ENCODE measurements at regions not wholly inside any gene's neighbourhood (a gene's known extent, or its start where the extent isn't known, plus 50 kb on each side); places are given as distances from the start of the nearest gene placed in this dataset.

DNA sequence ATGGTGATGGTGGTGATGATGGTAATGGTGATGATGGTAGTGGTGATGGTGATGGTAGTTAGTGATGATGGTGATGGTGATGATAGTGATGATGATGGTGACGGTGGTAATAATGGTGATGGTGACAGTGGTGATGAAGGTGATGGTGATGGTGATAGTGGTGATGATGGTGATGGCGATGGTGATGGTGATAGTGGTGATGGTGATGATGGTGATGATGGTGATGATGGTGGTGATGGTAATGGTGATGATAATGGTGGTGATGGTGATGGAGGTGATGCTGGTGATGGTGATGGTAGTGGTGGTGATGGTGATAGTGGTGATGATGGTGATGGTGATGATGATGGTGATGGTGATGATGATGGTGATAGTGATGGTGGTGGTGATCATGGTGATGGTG, 148.7 kb upstream of the TNRC6C start:
- ChIA-PET POLR2A (no interaction called here), CTCF (no interaction called here)
- TF ChIP-seq, protein P1, sequence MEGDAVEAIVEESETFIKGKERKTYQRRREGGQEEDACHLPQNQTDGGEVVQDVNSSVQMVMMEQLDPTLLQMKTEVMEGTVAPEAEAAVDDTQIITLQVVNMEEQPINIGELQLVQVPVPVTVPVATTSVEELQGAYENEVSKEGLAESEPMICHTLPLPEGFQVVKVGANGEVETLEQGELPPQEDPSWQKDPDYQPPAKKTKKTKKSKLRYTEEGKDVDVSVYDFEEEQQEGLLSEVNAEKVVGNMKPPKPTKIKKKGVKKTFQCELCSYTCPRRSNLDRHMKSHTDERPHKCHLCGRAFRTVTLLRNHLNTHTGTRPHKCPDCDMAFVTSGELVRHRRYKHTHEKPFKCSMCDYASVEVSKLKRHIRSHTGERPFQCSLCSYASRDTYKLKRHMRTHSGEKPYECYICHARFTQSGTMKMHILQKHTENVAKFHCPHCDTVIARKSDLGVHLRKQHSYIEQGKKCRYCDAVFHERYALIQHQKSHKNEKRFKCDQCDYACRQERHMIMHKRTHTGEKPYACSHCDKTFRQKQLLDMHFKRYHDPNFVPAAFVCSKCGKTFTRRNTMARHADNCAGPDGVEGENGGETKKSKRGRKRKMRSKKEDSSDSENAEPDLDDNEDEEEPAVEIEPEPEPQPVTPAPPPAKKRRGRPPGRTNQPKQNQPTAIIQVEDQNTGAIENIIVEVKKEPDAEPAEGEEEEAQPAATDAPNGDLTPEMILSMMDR (IDR thresholded peaks at IDR 0.05; ENCODE audit: insufficient read depth, low read length, missing control alignments): no peak
- H3K4me3 ChIP-seq (ENCODE audit: low read depth, low read length): no peak overlapping the region
- no peak for DNase-seq (ENCODE audit: low read depth, low spot score)

DNA sequence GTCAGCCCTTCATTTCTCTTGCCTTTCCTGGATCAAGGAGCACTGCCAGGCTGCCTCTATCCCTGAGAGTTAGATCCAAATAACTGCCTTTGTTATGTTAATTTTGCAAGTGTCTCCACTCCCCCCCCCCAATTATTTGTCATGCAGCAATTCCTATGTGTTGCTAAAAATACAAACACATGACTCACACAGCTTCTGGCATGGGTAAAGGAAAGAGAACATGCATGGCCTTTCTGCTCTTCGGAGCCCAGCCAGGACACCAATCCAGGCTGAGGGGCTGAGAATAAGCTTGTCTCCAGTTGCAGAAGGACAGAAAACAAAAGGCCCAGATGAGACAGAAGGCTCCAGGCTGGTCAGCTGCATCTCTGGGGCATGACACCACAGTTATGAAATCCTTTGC, 148.0 kb upstream of the TNRC6C start:
- ChIA-PET CTCF (no interaction called here), POLR2A (interaction anchor here (0.7 kb wide), 1 partner anchor 64 kb away, joined by 3 read pairs; no protein-coding TSS in a partner anchor)
- H3K4me3 ChIP-seq (ENCODE audit: low read depth, low read length): no peak overlapping the region
- TF ChIP-seq, protein P1 (IDR thresholded peaks at IDR 0.05; ENCODE audit: insufficient read depth, low read length, missing control alignments): no peak
- no peak for DNase-seq (ENCODE audit: low read depth, low spot score)

DNA sequence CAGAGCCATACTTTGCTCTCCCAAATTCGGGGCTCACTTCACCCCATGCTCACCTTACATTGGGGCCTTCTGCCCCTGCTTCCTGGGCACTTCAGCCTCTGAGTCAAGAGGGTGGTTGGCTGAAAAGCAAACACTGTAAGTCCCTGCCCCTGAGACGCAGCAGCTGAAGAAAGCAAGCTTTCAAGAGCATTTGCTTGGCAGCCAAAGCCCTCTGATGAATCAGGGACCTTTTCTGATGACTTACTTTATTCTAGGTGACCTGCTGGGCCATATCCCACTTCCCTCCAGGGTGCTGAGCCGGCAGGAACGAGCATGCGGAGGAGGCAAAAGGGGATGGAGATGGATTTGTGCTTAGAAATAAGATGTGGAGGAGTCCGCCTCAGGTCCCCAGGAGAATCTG, 147.0 kb upstream of the TNRC6C start:
- ChIA-PET CTCF (no interaction called here), POLR2A (no interaction called here)
- DNase-seq (ENCODE audit: low read depth, low spot score): no peak
- no peak overlapping the region for H3K4me3 ChIP-seq (ENCODE audit: low read depth, low read length)
- TF ChIP-seq, protein P1 (IDR thresholded peaks at IDR 0.05; ENCODE audit: insufficient read depth, low read length, missing control alignments): no peak

DNA sequence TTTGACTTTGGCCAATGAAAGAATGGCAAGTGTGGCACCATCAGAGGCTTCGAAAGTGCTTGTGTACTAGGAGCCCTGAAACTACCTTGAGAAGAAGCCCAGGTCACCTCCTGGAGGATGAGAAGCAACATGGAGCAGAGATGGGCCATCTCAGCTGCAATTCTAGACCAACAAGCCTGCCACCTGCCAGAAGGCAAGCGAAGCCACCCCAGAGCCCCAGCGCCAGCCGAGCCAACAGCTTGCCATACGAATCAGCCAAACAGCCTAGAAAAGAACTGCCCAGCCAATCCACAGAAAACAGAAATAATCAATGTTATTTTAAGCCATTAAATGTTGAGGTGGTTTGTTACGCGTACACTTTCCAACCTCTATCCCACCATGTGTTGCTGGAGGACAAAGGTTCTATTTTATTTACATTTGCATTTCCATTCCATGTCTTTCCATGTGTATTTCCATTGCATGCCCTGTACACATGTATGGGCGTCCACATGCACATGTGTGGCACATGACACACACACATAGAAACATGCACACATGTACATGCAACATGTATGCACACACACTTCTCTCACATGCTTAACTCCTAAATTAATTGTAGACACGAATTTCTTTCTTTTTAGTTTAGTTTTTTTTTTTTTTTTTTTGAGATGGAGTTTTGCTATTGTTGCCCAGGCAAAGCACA, 144.3 kb upstream of the TNRC6C start:
- TF ChIP-seq, protein P1 (IDR thresholded peaks at IDR 0.05; ENCODE audit: insufficient read depth, low read length, missing control alignments): no peak
- DNase-seq (ENCODE audit: low read depth, low spot score): no peak
- ChIA-PET CTCF (no interaction called here), POLR2A (no interaction called here)
- H3K4me3 ChIP-seq (ENCODE audit: low read depth, low read length): no peak overlapping the region

DNA sequence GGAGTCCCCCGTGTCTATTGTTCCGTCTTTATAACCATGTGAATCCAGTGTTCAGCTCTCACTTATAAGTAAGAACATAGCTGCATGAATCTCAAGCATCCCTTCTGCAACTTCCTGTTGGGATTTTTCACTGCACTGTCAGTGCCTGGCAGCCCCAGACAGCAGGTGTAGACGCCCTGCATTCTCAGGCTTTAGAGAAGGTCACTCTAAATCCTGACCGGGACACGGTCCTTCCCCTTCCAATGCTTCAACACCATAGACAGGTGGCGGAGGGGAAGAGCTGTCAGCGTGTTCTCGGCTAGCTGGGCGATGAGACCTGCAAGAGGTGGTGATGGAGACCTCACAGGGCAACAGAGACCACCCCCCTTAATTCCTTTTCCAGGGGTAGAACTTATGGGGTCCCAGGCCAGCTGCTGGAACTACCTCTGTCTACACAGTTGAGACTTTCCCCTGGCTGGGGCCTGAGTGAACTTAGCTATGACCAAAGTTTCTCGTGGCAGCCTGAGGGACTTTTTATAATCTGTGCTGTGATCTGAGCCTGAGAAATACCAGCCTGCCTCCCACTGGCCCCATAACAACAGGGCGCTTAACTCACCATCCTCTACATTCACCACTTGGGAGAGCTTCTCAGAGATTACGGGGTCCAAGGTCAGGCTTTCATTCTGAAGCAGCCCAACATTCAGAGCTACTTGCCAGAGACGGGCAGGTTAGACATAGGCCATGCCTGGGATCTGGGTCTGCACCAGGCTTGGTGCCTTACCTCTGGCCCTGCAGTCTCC, 143.2 kb upstream of the TNRC6C start:
- no peak overlapping the region for H3K4me3 ChIP-seq (ENCODE audit: low read depth, low read length)
- no peak for DNase-seq (ENCODE audit: low read depth, low spot score)
- TF ChIP-seq, protein P1 (IDR thresholded peaks at IDR 0.05; ENCODE audit: insufficient read depth, low read length, missing control alignments): no peak
- ChIA-PET CTCF (no interaction called here), POLR2A (no interaction called here)

DNA sequence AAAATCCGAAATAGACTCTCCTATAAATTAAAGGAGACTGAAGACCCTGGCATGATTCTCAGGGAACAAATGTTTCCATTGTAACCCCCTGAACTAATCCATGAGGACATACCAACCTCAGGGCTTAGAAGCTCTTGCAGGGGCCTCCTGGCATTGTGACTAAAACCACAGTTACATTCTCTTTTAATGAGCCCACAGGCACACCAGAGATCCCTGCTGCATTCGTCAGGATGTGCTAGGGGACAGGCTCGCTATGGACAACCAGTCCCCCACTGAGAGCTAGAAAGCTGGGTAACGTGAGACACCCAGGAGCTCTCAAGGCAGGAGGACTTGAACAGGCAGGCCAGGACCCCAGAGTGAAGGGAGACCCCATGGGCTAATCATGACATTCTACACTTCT, 140.6 kb upstream of the TNRC6C start:
- DNase-seq (ENCODE audit: low read depth, low spot score): no peak
- H3K4me3 ChIP-seq (ENCODE audit: low read depth, low read length): no peak overlapping the region
- ChIA-PET POLR2A (no interaction called here), CTCF (no interaction called here)
- TF ChIP-seq, protein P1 (IDR thresholded peaks at IDR 0.05; ENCODE audit: insufficient read depth, low read length, missing control alignments): no peak

All from AG04449 (cell line).